ENCODE measurements at regions not wholly inside any gene's neighbourhood (a gene's known extent, or its start where the extent isn't known, plus 50 kb on each side); places are given as distances from the start of the nearest gene placed in this dataset.

- Histone ChIP-seq H3K36me3 (ENCODE audit: control insufficient read depth, insufficient read depth, low read length) (no peaks in the 10 kb centered on the region), H3K27me3 (ENCODE audit: control insufficient read depth, insufficient read depth, low read length) (no peaks in the 10 kb centered on the region), H3K4me3 (ENCODE audit: low read depth, low read length) (no peak overlapping the region)
- no peak for TF ChIP-seq CTCF (IDR thresholded peaks at IDR 0.05; ENCODE audit: insufficient read depth, low read length, severe bottlenecking)
- DNase-seq (ENCODE audit: low read depth): no peak
- no peak for FAIRE-seq
Measured at GRCh38 chr5:171619744-171620143, 165.9 kb upstream of the SMIM23 start.

- Histone ChIP-seq H3K4me3 (ENCODE audit: low read depth, low read length) (no peak overlapping the region), H3K36me3 (ENCODE audit: control insufficient read depth, insufficient read depth, low read length) (no peaks in the 10 kb centered on the region), H3K27me3 (ENCODE audit: control insufficient read depth, insufficient read depth, low read length) (no peaks in the 10 kb centered on the region)
- FAIRE-seq (no peak), DNase-seq (ENCODE audit: low read depth) (no peak)
- no peak for TF ChIP-seq CTCF (IDR thresholded peaks at IDR 0.05; ENCODE audit: insufficient read depth, low read length, severe bottlenecking)
Measured at GRCh38 chr5:171622010-171622409, 163.6 kb upstream of the SMIM23 start.

- H3K4me3 ChIP-seq (ENCODE audit: low read depth, low read length): no peak overlapping the region
- no peaks in the 10 kb centered on the region for H3K27me3 ChIP-seq (ENCODE audit: control insufficient read depth, insufficient read depth, low read length)
- TF ChIP-seq CTCF (IDR thresholded peaks at IDR 0.05; ENCODE audit: insufficient read depth, low read length, severe bottlenecking): no peak
- FAIRE-seq (no peak), DNase-seq (ENCODE audit: low read depth) (no peak)
- no peaks in the 10 kb centered on the region for H3K36me3 ChIP-seq (ENCODE audit: control insufficient read depth, insufficient read depth, low read length)
Measured at GRCh38 chr5:171623107-171623506, 162.5 kb upstream of the SMIM23 start.

- FAIRE-seq (no peak), DNase-seq (ENCODE audit: low read depth) (no peak)
- no peak overlapping the region for H3K4me3 ChIP-seq (ENCODE audit: low read depth, low read length)
- no peaks in the 10 kb centered on the region for H3K27me3 ChIP-seq (ENCODE audit: control insufficient read depth, insufficient read depth, low read length)
- no peak for TF ChIP-seq CTCF (IDR thresholded peaks at IDR 0.05; ENCODE audit: insufficient read depth, low read length, severe bottlenecking)
- no peaks in the 10 kb centered on the region for H3K36me3 ChIP-seq (ENCODE audit: control insufficient read depth, insufficient read depth, low read length)
Measured at GRCh38 chr5:171623551-171624097, 162.0 kb upstream of the SMIM23 start.

GRCh38 chr5:171624396-171624795, 161.2 kb upstream of the SMIM23 start:
- peak; percentile 13 for FAIRE-seq
- no peak overlapping the region for H3K4me3 ChIP-seq (ENCODE audit: low read depth, low read length)
- no peaks in the 10 kb centered on the region for H3K36me3 ChIP-seq (ENCODE audit: control insufficient read depth, insufficient read depth, low read length)
- H3K27me3 ChIP-seq (ENCODE audit: control insufficient read depth, insufficient read depth, low read length): no peaks in the 10 kb centered on the region
- DNase-seq (ENCODE audit: low read depth): no peak
- no peak for TF ChIP-seq CTCF (IDR thresholded peaks at IDR 0.05; ENCODE audit: insufficient read depth, low read length, severe bottlenecking)

GRCh38 chr5:171625646-171626045, 160.0 kb upstream of the SMIM23 start:
- FAIRE-seq (no peak), DNase-seq (ENCODE audit: low read depth) (no peak)
- no peaks in the 10 kb centered on the region for H3K27me3 ChIP-seq (ENCODE audit: control insufficient read depth, insufficient read depth, low read length)
- H3K4me3 ChIP-seq (ENCODE audit: low read depth, low read length): no peak overlapping the region
- no peak for TF ChIP-seq CTCF (IDR thresholded peaks at IDR 0.05; ENCODE audit: insufficient read depth, low read length, severe bottlenecking)
- no peaks in the 10 kb centered on the region for H3K36me3 ChIP-seq (ENCODE audit: control insufficient read depth, insufficient read depth, low read length)

Measured in bronchial epithelial cell (primary cell).